Hematopoietic multipotent progenitor cell treated with erythropoietin and hydrocortisone succinate and interleukin-3 and kit ligand, for 4 days (in vitro differentiated cells): ENCODE measurements at regions not wholly inside any gene's neighbourhood (a gene's known extent, or its start where the extent isn't known, plus 50 kb on each side); places are given as distances from the start of the nearest gene placed in this dataset.

Source experiments
- DNase-seq: peaks from one replicate; pipeline ENCODE4 v3.0.0-alpha.2; 2015

GRCh38 chr2:14234911-14235310 lies 397.6 kb upstream of the LRATD1 start:
- DNase-seq: no peak

- peak; percentile 3 for DNase-seq
Measured at GRCh38 chr2:14235667-14236066, 396.9 kb upstream of the LRATD1 start.

DNA sequence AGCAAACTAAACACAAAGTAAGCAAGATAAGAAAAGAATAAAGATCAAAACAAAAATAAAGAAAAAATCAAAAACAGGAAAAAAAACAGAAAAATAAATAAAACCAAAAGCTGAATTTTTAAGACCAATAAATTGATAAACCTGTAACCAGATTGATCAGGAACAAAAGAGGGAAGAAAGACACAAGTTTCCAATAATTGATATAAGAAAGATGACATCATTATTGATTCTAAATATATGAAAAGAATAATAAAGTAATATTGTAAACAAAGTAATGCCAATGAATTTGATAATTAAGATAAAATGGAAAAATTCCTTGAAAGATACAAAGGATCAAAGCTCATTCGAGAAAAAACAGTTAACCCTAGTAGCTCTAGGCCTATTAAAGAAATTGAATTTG lies 394.6 kb upstream of the LRATD1 start:
- DNase-seq: no peak

DNA sequence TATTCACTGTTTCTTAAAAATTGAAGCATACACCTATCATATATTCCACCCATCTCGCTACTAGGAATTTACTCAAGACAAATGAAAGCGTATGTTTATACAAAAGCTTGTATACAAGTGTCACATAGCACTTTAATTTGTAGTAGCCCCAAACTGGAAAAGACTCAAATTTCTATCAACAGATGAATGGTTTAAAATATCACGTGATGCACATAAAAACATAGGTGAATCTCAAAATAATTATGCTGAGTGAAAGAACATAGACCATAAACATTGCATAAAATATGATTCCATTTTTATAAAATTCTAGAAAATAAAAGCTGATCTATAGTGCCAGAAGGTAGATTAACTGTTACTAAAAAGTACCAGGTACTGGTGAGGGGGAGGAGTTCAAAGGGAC lies 392.9 kb upstream of the LRATD1 start:
- no peak for DNase-seq

GRCh38 chr2:14240868-14241267 lies 391.6 kb upstream of the LRATD1 start:
- no peak for DNase-seq

GRCh38 chr2:14245901-14246300 lies 386.6 kb upstream of the LRATD1 start:
- DNase-seq: no peak

GRCh38 chr2:14255135-14255820 lies 377.2 kb upstream of the LRATD1 start:
- DNase-seq: no peak

GRCh38 chr2:14256890-14257289 lies 375.6 kb upstream of the LRATD1 start:
- DNase-seq: no peak

GRCh38 chr2:14257801-14258507 lies 374.6 kb upstream of the LRATD1 start:
- no peak for DNase-seq

DNA sequence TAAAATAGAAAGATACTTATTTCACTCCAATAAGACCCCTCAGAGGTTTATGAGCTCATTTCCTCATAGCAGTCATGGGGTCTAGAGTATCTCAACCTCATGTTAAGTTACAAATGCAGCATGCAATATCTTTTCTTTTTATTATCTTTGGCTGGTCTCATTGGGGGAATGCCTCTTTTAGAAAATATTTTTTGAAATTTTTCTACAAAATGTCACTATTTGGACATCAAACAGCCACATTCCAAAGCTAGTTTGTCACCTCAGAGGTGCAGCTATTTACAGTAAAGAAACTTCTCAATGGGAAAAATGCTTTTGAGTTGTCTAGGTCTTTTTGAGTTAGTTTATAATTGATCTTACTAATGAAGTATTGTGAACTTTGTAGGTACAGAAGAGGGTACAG lies 370.7 kb upstream of the LRATD1 start:
- DNase-seq: no peak

DNA sequence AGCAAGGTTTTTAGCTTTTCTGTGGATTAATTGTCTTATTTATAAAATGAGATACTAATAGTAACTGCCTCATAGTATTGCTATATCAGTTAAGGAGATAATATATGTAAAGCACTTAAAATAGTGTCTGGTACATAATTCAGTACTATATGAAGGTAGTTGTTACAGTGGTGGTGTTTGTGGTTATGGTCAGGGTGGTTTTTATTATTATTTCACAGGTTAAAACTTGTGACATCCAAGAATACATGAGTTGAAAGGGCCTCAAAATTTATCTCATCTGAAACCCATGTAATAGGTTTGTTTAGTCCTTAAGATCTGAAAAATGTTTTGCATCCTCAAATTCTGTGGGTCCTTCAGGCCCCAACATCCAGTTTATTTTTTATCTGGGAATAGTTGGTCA lies 369.5 kb upstream of the LRATD1 start:
- no peak for DNase-seq

- DNase-seq: no peak
Measured at GRCh38 chr2:14270036-14270582, 362.4 kb upstream of the LRATD1 start.

DNA sequence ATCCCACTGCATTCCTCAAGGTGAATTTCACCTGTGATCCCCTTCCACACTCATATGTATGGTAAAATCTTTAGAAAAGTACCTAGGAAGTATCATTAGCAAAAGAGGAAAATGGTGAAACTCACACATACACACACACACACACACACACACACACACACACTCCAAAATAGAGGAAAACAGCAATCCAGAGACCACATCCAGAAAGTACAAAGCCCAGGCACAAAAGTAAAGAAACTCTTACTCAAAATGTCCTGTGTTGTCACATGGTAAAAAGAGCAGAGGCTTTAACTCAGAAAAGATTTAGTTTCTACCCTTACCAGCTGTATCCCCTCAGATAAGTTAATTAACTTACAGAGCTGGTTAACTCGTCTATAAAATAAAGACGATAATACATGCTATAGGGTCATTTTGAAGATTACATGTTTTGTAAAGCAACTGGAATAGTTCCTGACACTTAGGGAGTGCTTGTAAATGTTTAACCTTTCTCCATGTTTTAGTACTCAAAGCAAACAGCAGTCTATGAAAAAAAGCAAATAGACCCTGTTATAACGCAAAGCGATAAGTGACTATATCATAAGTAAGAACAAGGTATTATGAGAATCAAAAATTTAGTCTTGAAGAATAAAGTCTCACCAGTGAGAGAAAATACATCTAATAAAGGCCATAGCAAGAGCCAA lies 360.0 kb upstream of the LRATD1 start:
- DNase-seq: no peak

DNA sequence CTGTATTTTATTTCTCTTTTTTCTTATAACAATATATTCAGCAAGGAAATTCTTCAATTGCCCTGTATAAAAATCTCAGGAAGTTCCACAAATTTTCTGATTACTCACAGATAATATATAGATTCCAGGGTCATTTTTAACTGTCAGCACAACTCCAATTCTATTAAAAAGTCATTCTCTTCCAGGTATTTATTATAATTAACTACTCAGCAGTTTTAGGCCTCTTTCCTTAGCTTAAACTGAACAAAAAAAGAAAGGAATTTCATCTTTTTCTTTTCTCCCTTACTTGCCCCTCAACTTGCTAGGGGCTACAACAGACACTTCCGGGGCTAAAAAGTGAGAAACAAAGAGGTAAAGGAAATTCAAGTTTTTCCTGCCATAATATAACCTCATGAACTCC lies 358.9 kb upstream of the LRATD1 start:
- DNase-seq: no peak

GRCh38 chr2:14284244-14284643 lies 348.3 kb upstream of the LRATD1 start:
- no peak for DNase-seq

GRCh38 chr2:14285812-14286211 lies 346.7 kb upstream of the LRATD1 start:
- no peak for DNase-seq

DNA sequence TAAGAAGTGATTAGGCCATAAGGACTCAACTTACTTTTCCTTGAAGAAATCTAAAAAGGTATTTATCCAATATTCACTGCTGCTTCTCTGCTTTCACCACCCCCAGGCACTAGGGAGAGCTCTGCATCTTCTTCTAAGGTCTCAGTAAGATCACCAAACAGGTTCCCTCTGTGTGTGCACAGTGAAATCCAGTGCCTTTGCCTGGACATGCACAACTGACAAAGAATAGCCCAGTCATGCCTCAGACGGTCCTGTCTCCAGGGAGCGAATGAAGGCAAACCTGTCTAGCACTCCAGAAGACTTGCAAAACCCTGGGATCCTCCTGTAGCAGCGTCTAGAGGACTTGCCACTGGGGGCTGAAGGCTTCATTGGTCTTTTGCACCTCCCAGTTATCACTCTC lies 344.5 kb upstream of the LRATD1 start:
- DNase-seq: no peak

DNA sequence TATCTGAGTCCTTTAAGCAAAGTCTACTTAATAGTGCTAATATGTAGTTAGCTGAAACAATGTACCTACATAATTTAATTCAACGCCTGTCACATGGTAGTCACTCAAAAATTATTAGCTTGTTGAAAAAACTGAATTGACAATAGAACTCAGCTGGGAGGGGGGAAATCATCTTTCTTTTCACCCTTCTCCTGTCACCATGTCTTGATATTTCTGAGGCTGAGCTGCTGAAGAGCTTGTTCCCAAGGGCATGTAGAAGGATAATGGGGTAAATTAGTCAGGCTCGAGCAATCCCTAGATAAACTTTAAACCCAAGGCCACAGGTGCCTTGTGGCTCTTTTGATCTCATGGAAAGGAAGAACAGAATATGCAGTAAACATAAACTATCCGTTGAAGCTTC lies 339.6 kb upstream of the LRATD1 start:
- DNase-seq: no peak

DNA sequence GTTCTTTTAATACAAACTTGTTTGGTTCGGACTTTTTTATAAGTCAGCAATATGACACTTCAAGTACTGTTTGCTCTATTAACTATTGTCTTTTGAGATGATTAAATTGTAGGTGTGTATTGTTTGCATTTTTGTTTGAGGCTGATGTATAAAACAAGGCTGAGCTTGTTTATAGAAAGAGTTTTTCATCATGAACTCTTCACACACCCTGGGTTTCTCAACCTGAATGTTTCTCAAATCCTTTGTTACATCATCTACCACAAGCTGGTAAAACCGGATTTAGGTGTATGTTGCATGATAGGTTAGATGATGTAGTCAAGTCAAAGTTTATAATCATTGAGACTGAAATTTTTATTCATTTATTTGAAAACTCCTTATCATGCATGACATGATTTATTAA lies 335.2 kb upstream of the LRATD1 start:
- DNase-seq: no peak

DNA sequence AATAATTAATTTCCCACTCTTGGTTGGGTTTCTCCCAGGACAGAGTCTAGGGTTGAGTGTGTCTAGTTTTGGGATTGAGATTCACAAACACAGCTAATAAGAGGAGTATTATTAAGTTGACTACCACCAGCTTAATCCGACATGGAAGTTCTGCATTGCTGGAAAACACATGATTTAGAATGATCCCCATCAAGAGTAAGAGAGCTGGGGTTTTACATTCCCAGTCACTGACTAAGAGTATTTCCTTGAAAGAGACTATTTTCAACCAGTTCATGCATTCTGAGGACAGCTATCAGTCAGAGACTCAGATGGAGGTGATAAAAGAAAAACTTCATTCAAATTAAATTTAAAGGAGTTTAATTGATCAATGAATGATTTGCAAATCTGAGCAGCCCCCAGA lies 334.6 kb upstream of the LRATD1 start:
- DNase-seq: no peak

DNA sequence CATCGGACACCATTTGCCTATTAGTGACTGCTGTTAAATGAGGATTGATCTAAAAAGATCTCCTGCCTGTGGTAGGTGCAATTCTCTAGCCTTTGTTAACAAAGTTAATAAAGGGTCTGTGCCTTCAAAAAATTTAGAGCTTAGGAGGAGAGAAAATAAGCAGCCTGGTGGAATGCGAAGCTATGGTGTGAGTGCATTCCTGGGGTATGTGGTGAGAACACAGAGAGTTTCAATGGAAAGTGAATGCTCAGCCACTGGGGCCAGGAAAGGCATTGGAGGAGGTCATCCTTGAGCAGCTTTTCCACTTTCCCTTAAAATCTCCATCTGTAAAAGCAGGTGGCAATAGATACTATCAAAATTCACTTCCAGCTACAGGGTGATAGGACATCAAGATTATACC lies 331.2 kb upstream of the LRATD1 start:
- DNase-seq: no peak

DNA sequence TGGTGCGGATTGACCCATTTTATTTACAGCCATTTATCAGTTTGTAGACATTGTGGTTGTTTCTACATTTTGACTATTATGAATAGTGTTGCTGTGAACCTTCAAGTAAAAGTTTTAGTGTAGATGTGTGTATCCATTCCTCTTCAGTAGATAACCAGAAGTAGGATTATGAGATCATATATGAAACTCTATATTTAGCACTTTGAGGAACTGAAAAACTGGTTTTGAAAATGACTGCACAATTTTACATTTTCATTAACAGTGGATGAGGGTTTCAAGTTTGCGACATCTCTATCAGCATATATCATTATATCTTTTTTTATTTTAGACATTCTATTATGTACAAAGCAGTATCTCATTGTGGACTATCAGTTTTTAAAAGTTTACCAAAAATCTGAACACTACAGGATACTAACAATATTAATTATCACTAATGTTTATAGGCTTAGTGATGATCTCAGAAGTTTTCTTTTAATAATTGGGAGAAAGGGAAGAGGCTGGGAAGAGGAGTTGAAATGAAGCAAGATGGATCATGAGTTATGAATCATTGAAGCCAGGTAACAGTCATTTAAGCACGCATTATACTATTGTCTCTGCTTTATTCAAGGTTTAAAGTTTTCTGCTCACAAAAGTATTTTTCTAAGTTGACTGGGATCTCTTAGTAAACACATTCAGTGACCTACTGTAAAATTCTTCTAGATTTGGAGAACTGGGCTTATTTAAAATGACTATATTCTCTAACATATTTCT lies 329.0 kb upstream of the LRATD1 start:
- no peak for DNase-seq

- no peak for DNase-seq
Measured at GRCh38 chr2:14304326-14304725, 328.2 kb upstream of the LRATD1 start.
